ENCODE measurements at regions not wholly inside any gene's neighbourhood (a gene's known extent, or its start where the extent isn't known, plus 50 kb on each side); places are given as distances from the start of the nearest gene placed in this dataset.

GRCh38 chr3:159234306-159234705 lies 432.5 kb downstream of the MFSD1 start:
- no peak for TF ChIP-seq CTCF (IDR thresholded peaks at IDR 0.05; ENCODE audit: insufficient read depth, low read depth, low read length, missing control alignments)
- no peak overlapping the region for H3K4me3 ChIP-seq (ENCODE audit: low read length)
- peak; percentile 27 for DNase-seq (ENCODE audit: low read depth)

GRCh38 chr3:159236321-159236720 lies 434.5 kb downstream of the MFSD1 start:
- no peak overlapping the region for H3K4me3 ChIP-seq (ENCODE audit: low read length)
- TF ChIP-seq CTCF (IDR thresholded peaks at IDR 0.05; ENCODE audit: insufficient read depth, low read depth, low read length, missing control alignments) = no peak
- DNase-seq (ENCODE audit: low read depth) = no peak

- no peak for TF ChIP-seq CTCF (IDR thresholded peaks at IDR 0.05; ENCODE audit: insufficient read depth, low read depth, low read length, missing control alignments)
- DNase-seq (ENCODE audit: low read depth) = no peak
- no peak overlapping the region for H3K4me3 ChIP-seq (ENCODE audit: low read length)
These were observed 435.4 kb downstream of the MFSD1 start for GRCh38 chr3:159237226-159237625.

- TF ChIP-seq CTCF (IDR thresholded peaks at IDR 0.05; ENCODE audit: insufficient read depth, low read depth, low read length, missing control alignments) = no peak
- no peak for DNase-seq (ENCODE audit: low read depth)
- H3K4me3 ChIP-seq (ENCODE audit: low read length) = no peak overlapping the region
These were observed 436.8 kb downstream of the MFSD1 start for GRCh38 chr3:159238646-159239045.

GRCh38 chr3:159239059-159239458 lies 437.2 kb downstream of the MFSD1 start:
- no peak for DNase-seq (ENCODE audit: low read depth)
- H3K4me3 ChIP-seq (ENCODE audit: low read length) = no peak overlapping the region
- no peak for TF ChIP-seq CTCF (IDR thresholded peaks at IDR 0.05; ENCODE audit: insufficient read depth, low read depth, low read length, missing control alignments)

- no peak for TF ChIP-seq CTCF (IDR thresholded peaks at IDR 0.05; ENCODE audit: insufficient read depth, low read depth, low read length, missing control alignments)
- DNase-seq (ENCODE audit: low read depth) = no peak
- no peak overlapping the region for H3K4me3 ChIP-seq (ENCODE audit: low read length)
These were observed 443.1 kb downstream of the MFSD1 start for GRCh38 chr3:159244933-159245332.

- H3K4me3 ChIP-seq (ENCODE audit: low read length) = no peak overlapping the region
- DNase-seq (ENCODE audit: low read depth) = no peak
- TF ChIP-seq CTCF (IDR thresholded peaks at IDR 0.05; ENCODE audit: insufficient read depth, low read depth, low read length, missing control alignments) = no peak
These were observed 444.0 kb downstream of the MFSD1 start for GRCh38 chr3:159245871-159246270.
